ENCODE measurements at regions not wholly inside any gene's neighbourhood (a gene's known extent, or its start where the extent isn't known, plus 50 kb on each side); places are given as distances from the start of the nearest gene placed in this dataset.

- H3K9ac ChIP-seq (ENCODE audit: low read depth in 1 of 2, low read length in 2 of 2) = no peak overlapping the region
- H3K4me3 ChIP-seq (ENCODE audit: low read depth in 1 of 3, low read length in 3 of 3) = no peak overlapping the region
- no peaks in the 10 kb centered on the region for H3K4me1 ChIP-seq (ENCODE audit: control insufficient read depth in 4 of 4, insufficient read depth in 4 of 4, low read length in 3 of 4)
- no peaks in the 10 kb centered on the region for H3K9me3 ChIP-seq (ENCODE audit: control insufficient read depth in 4 of 4, low read length in 3 of 4)
- H3K27ac ChIP-seq (ENCODE audit: low read depth in 1 of 2, low read length in 2 of 2) = no peak overlapping the region
- WGBS = 40% methylated on average over 3 of the region's 3 CpGs
- H3K27me3 ChIP-seq (ENCODE audit: control insufficient read depth in 4 of 4, insufficient read depth in 4 of 4, low read length in 3 of 4) = no peaks in the 10 kb centered on the region
- no peak for DNase-seq (ENCODE audit: low spot score)
- no peaks in the 10 kb centered on the region for H3K36me3 ChIP-seq (ENCODE audit: control insufficient read depth in 4 of 4, insufficient read depth in 3 of 4, low read depth in 1 of 4, low read length in 3 of 4)
- TF ChIP-seq CTCF (IDR thresholded peaks at IDR 0.05; ENCODE audit: low read depth, low read length, missing input control) = no peak
- no peak for TF ChIP-seq RAD21 (IDR thresholded peaks at IDR 0.05)
- no peak for TF ChIP-seq FOXA1 (IDR thresholded peaks at IDR 0.05)
- no peak for TF ChIP-seq HNF4G (IDR thresholded peaks at IDR 0.05)
- no peak for TF ChIP-seq EGR1 (IDR thresholded peaks at IDR 0.05; ENCODE audit: low read depth in 2 of 2)
- TF ChIP-seq SP1 (IDR thresholded peaks at IDR 0.05) = no peak
- TF ChIP-seq TAF1 (conservative IDR thresholded peaks at IDR 0.05) = no peak
- TF ChIP-seq FOXA2 (IDR thresholded peaks at IDR 0.05) = no peak
These were observed 173.4 kb upstream of the NTF3 start for GRCh38 chr12:5258498-5258897.

- no peak for DNase-seq (ENCODE audit: low spot score)
These were observed 173.0 kb upstream of the NTF3 start for GRCh38 chr12:5258926-5259325.

GRCh38 chr12:5259523-5259922, 172.4 kb upstream of the NTF3 start:
- no peaks in the 10 kb centered on the region for H3K27me3 ChIP-seq (ENCODE audit: control insufficient read depth in 4 of 4, insufficient read depth in 4 of 4, low read length in 3 of 4)
- no peaks in the 10 kb centered on the region for H3K9me3 ChIP-seq (ENCODE audit: control insufficient read depth in 4 of 4, low read length in 3 of 4)
- H3K4me3 ChIP-seq (ENCODE audit: low read depth in 1 of 3, low read length in 3 of 3) = no peak overlapping the region
- DNase-seq (ENCODE audit: low spot score) = no peak
- no peaks in the 10 kb centered on the region for H3K36me3 ChIP-seq (ENCODE audit: control insufficient read depth in 4 of 4, insufficient read depth in 3 of 4, low read depth in 1 of 4, low read length in 3 of 4)
- H3K4me1 ChIP-seq (ENCODE audit: control insufficient read depth in 4 of 4, insufficient read depth in 4 of 4, low read length in 3 of 4) = no peaks in the 10 kb centered on the region
- 63% methylated on average over 4 of the region's 4 CpGs for WGBS
- H3K9ac ChIP-seq (ENCODE audit: low read depth in 1 of 2, low read length in 2 of 2) = no peak overlapping the region
- H3K27ac ChIP-seq (ENCODE audit: low read depth in 1 of 2, low read length in 2 of 2) = no peak overlapping the region
- TF ChIP-seq RXRA (IDR thresholded peaks at IDR 0.05) = no peak
- TF ChIP-seq EGR1 (IDR thresholded peaks at IDR 0.05; ENCODE audit: low read depth in 2 of 2) = no peak
- TF ChIP-seq HNF4A (conservative IDR thresholded peaks at IDR 0.05) = no peak
- TF ChIP-seq SP1 (IDR thresholded peaks at IDR 0.05) = no peak
- no peak for TF ChIP-seq REST (IDR thresholded peaks at IDR 0.05)
- no peak for TF ChIP-seq MAX (IDR thresholded peaks at IDR 0.05)
- no peak for TF ChIP-seq GABPA (IDR thresholded peaks at IDR 0.05 in 1 of 2, conservative IDR thresholded peaks at IDR 0.05 in 1 of 2)
- TF ChIP-seq NR2F2 (IDR thresholded peaks at IDR 0.05) = no peak
- no peak for TF ChIP-seq RAD21 (IDR thresholded peaks at IDR 0.05)
- no peak for TF ChIP-seq TAF1 (conservative IDR thresholded peaks at IDR 0.05)
- TF ChIP-seq HNF4G (IDR thresholded peaks at IDR 0.05) = no peak
- TF ChIP-seq JUND (IDR thresholded peaks at IDR 0.05) = no peak
- no peak for TF ChIP-seq YY1 (IDR thresholded peaks at IDR 0.05)

More at GRCh38 chr12:5258926-5259325, 173.0 kb upstream of the NTF3 start:
- Histone ChIP-seq H3K4me1 (ENCODE audit: control insufficient read depth in 4 of 4, insufficient read depth in 4 of 4, low read length in 3 of 4) (no peaks in the 10 kb centered on the region), H3K9ac (ENCODE audit: low read depth in 1 of 2, low read length in 2 of 2) (no peak overlapping the region), H3K27ac (ENCODE audit: low read depth in 1 of 2, low read length in 2 of 2) (no peak overlapping the region), H3K9me3 (ENCODE audit: control insufficient read depth in 4 of 4, low read length in 3 of 4) (no peaks in the 10 kb centered on the region), H3K4me3 (ENCODE audit: low read depth in 1 of 3, low read length in 3 of 3) (no peak overlapping the region), H3K36me3 (ENCODE audit: control insufficient read depth in 4 of 4, insufficient read depth in 3 of 4, low read depth in 1 of 4, low read length in 3 of 4) (no peaks in the 10 kb centered on the region), H3K27me3 (ENCODE audit: control insufficient read depth in 4 of 4, insufficient read depth in 4 of 4, low read length in 3 of 4) (no peaks in the 10 kb centered on the region)
- WGBS = 71% methylated on average over 6 of the region's 6 CpGs
- TF ChIP-seq RXRA (IDR thresholded peaks at IDR 0.05) = no peak
- no peak for TF ChIP-seq SP1 (IDR thresholded peaks at IDR 0.05)
- TF ChIP-seq CTCF (IDR thresholded peaks at IDR 0.05; ENCODE audit: low read depth, low read length, missing input control) = no peak
- no peak for TF ChIP-seq MAX (IDR thresholded peaks at IDR 0.05)
- no peak for TF ChIP-seq YY1 (IDR thresholded peaks at IDR 0.05)
